Left ventricle myocardium superior (tissue), 1 donor: ENCODE measurements at regions not wholly inside any gene's neighbourhood (a gene's known extent, or its start where the extent isn't known, plus 50 kb on each side); places are given as distances from the start of the nearest gene placed in this dataset.
"Not testable (repeated sequence)": the region's sequence is repeated elsewhere in the genome, so short reads cannot be mapped to it uniquely, and the experiment has no call there.

Experiments
- ATAC-seq: fragments of 200-7000 bp; cut with Tn5 transposase; one replicate; pipeline ENCODE4 v1.9.1; 2020; ENCODE audit warnings: mild to moderate bottlenecking, moderate library complexity
- DNase-seq: peaks from one replicate; pipeline ENCODE4 v3.0.0-alpha.2; 2020
- intact Hi-C: fragments of 100-400 bp; cut with micrococcal nuclease; formaldehyde crosslinking; loops from one replicate; pipeline ENCODE4 v1.11.0; 2022
- donor health status: DM: no; HTN: yes; CAD: no; lungs with severe emphysema.

DNA sequence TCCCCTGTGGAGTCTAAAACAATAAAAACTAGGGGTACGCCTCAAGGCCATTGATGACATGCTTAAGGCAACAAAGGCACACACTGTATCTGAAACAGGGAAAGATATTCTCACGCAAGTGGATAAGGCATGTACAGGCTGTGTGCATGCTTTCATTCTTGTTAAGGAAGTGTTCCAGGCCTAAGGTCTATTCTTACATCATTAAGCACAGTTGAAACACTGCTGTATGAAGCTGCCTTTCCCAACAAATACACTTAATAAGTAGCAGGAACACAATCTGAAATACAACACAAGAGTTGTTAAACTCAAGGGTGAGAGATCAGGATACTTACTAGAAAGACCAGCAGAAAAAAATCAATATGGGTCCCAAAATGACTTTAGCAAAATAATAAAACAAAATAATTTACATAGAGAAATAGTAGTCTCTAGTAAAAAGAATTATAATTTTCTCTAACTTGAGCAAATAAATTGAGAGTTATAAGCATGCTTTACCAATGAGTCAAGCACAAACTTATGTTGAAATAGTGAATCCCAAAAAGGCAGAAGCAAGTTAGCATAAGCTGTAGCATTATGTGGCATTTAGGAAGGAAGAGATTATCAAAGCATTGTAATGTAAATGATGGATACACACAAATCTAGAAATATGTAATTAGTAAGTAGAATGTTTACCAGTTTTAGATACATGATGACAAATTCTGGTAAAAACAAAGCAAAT is 796.9 kb downstream of the SLITRK1 start:
- no peak for DNase-seq
- no peak for ATAC-seq

DNA sequence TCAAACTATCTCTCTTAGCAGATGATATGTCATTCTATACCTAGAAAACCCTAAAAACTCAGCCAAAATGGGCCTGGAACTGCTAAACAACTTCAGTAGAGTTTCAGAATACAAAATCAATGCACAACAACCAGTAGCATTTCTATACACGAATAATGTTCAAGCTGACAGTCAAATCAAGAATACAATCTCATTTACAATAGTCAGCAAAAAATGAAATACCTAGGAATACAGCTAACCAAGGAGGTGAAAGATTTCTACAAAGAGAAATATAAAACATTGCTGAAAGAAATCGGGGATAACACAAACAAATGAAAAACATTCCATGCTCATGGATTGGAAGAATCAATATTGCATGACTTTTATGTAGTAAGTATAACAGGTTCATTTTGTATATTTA is 804.8 kb downstream of the SLITRK1 start:
- intact Hi-C loops, result no loop called here
- no peak for DNase-seq
- no peak for ATAC-seq

More for the DNA sequence above, 796.9 kb downstream of the SLITRK1 start:
- intact Hi-C loops, result no loop called here

DNA sequence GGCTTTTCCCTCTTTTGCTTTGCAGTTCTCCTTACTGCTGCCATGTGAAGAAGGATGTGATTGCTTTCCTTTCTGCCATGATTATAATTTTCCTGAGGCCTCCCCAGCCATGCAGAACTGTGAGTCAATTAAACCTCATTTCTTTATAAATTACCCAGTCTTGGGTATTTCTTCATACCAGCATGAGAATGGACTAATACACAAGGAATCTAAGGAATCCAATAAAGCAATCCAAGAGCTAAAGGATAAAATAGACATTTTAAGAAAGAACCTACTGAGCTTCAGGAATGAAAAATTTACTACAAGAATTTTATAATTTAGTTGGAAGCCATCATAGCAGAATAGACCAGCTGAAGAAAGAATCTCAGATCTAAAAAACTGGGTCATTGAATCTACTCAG is 808.3 kb downstream of the SLITRK1 start:
- intact Hi-C loops, DNase-seq, ATAC-seq: not testable (repeated sequence)

DNA sequence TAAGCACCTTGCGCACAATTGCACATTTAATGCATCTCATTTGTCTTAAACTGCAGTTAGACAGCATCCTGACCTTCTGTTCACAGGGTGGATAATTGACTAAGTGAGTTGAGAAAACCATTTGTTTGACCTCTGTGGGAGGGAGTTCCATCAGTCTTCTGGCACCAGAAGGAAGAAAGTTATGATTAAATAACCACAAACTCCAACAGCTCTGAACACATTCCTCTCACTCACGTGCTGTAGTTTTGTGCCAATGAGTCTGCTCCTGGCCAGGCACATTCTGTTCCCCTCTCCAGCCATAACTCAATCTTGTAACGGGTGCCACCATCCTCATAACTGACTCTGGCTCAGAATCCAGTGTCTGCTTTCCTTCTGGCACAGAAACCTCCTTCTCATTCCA is 817.2 kb downstream of the SLITRK1 start:
- DNase-seq (no peak), ATAC-seq (peak; percentile 71)
- intact Hi-C loops, result no loop called here

DNA sequence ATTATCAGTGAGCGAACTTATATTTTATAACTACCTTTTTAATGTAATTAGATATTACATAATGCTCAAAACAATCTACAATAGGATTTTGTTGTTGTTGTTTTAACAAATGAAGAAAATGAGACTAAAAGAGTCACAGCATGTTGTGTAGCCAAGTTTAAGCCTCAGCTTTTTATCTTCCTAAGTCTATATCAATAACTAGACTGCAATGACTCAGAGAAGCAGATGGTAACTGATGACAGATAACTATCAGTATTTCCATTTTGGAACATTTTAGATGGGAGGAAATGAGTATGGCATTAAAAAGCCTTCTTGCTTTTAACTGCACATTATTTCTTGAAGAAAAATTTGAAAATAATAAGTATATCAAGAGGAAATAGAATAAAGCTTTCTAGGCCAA is 825.2 kb downstream of the SLITRK1 start:
- intact Hi-C loops, result no loop called here
- ATAC-seq (no peak), DNase-seq (no peak)

DNA sequence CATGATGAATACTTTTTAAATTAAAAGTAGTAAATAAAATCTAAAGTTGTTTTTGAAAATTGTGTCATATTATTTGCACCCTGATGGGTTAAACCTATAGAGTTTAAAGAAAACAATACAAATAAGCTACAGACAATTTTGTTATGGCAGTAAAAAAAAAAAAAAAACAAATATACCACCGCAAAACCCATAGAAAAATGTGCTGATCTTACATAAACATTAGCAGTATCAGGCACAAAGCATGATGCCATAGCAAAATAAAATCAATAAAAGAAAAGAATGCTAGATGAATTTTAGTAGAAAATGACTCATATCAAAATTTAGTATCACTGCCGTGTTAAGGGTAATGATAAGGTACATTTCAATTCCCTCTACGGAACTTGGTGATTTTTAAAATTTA is 826.0 kb downstream of the SLITRK1 start:
- ATAC-seq (no peak), DNase-seq (no peak)
- intact Hi-C loops, result no loop called here

DNA sequence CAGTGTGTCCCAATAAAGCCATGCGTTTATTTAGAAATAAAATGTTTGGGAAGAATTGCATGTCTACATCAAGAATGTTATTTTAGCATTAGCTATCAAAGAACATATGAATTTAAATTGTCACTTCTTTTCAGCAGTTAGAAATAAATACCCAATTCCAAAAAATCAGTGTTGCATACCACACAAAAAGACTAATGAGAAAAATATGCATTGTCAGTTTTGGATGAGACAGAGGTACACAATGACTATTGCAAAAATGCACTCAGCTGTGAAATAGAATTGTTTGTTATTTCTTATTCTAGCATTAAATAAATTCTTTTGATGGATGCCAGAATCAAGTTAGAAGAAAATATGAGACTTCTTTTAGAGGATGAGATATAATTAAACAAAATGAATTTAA is 833.9 kb downstream of the SLITRK1 start:
- intact Hi-C loops, result no loop called here
- ATAC-seq (no peak), DNase-seq (no peak)

DNA sequence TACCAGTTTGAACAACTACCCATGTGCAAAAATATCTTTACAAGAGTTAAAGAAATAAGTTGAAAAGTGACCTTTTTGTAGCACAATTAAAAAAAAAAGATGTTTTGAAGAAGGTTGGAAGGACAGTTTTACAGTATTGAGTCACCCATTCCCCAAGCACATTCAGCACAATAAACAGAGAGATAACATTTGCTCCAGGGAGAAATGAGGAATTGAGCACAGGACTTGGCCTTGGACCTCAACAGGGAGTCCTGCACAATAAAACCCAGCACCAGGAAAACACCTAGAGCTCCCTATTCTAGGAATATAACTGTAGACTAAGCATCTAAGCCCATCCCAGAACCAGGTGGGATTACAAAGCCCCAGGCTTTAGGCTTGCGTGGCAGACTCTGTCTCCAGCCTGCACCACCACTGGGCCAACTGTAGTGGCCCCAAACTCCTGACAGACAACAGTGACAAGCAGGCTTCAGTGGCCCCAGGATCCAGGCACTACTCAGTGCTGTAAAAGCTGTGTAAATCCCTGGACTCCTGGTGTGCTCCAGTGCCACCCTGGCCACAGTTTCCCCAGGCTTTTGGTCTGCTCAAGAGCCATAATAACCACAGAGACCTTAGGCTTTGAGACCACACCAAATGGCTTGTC is 857.2 kb downstream of the SLITRK1 start:
- ATAC-seq (no peak), DNase-seq (no peak)
- intact Hi-C loops, result no loop called here

DNA sequence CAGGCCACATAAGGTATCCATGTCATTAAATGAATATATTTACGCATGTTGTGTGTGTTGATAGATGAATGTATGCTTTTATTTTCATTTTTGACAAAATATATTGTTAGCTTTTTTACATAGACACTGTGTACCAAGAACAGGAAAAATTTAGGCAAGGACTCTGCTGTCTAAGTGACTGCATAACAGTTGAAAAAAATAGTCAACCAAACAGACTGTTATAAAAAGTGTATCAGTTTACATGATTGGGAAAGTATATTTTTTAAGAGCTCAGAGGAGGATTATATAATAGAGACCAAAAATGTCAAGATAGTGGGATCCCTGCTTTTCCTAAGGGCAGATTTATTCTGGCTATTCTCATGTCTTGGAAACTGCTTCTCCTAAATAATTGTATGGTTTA is 858.0 kb downstream of the SLITRK1 start:
- DNase-seq (no peak), ATAC-seq (no peak)
- intact Hi-C loops, result no loop called here

DNA sequence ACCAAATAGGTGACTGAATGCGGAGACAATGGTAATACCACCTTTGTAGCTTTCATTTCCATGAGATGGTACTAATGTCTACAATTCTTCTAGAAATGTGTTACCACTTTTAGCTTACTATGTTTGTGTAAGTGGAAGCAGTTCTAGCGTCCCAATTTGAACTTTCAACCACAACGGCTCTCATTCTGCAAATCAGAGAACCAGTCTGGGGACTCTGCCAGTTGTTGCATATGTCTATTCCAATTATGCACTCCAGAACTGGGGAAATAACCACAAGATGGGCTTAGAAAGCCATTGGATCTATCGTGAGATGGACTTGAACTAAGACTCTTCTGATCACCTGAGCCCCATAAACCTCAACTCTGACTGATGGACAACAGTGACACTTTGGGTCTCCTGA is 862.3 kb downstream of the SLITRK1 start:
- intact Hi-C loops, result no loop called here
- ATAC-seq, result no peak
- DNase-seq, result no peak

DNA sequence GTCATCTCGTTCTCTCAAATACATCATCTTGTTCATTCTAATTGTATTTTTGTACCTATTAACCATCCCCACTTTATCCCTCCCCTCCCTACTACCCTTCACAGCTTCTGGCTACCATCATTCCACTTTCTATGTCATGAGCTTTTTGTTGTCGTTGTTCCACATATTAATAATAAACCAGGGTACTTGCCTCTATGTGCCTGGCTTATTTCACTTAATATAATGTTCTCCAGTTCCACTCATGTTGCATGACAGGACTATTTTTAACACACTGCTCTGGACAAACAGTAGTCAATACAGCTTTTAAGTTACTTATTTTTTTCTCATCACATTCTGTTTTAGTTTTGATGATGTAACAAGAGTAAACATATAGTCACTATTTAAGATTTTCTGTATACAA is 872.3 kb downstream of the SLITRK1 start:
- peak; percentile 59 for ATAC-seq
- DNase-seq, result no peak
- intact Hi-C loops, result no loop called here

DNA sequence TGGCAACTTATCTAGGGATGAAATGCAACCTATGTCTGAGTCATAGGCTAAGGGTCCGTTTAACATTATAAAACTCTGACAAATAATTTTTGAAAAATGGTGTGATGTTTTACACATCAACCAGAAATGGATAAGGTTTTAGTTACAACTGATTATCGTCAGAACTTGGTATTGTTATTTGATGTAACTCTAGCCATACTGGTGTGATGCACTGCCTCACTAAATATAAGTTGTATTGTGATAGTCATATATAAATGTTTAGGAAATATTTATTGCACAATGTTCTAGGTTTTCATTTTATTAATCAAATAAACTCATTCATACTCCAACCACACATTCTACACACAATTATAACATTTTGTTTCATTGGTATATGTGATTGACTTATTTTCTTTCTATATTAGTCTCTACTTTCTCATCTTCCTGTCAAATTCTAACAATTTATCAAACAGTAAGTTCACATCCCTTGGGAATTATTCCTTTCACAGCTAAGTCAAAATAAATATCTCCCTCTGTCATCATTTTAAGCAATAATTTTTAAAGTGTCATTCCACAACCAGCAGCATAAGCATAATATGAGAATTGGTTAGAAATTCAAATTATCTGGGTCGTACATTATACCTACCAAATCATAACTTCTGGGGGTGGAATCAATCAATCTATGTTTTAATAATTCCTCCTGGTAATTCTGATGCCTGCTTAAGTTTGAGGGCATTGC is 873.9 kb downstream of the SLITRK1 start:
- intact Hi-C loops, result no loop called here
- ATAC-seq (no peak), DNase-seq (no peak)

DNA sequence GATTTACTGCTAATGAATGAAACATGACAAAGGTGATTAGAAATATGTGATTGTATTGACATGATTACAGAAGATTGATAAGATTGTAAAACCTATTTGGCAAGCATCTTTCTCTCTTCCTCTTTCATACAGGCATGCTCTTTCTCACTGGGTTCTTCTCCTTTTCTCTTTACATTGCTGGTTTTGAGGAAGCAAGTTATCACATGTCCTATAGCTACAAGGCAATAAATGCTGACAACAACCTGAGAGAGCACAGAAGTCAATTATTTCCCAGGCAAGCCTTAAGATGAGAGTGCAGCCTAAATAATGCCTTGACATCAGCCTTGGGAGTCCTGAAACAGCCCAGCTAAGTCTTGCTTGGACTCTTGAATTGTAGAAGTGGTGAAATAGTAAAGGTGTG is 875.0 kb downstream of the SLITRK1 start:
- no peak for ATAC-seq
- intact Hi-C loops, result no loop called here

DNA sequence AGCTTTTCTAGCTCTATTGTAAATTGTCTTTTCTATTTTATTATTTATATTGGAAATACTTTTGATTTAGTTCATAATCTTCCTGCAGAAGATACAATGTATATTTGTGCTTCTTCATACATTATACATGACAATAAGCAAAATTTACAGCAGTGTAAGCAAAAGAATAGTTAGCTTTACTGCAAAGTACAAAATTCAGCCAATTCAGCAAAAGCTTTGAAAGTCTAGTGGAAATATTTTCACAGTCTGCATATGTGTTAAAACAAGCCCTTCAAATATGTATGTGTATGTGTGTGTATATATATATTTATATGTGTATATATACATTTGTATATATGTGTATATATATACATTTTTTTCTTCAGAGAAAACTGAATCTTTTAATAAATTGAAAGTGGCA is 879.1 kb downstream of the SLITRK1 start:
- DNase-seq, result no peak
- intact Hi-C loops, result no loop called here
- no peak for ATAC-seq

More for the DNA sequence above, 875.0 kb downstream of the SLITRK1 start:
- DNase-seq, result no peak

DNA sequence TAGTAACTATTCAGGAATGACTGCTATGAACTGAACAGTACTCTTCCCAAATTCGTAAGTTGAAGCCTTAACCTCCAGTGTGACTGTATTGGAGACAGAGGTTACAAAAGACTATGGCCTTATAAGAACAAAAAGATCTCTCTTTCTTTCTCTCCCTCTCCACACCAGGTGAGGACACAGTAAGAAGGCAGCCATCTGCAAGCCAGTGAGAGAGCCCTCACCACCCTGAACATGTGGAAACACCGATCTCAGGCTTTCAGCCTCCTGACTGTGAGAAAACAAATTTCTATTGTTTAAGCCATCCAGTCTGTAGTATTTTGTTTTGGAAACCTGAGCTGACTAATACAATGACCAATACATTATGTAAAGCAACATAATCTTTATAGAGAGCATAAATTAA is 888.9 kb downstream of the SLITRK1 start:
- intact Hi-C loops, result no loop called here
- ATAC-seq (no peak), DNase-seq (no peak)

DNA sequence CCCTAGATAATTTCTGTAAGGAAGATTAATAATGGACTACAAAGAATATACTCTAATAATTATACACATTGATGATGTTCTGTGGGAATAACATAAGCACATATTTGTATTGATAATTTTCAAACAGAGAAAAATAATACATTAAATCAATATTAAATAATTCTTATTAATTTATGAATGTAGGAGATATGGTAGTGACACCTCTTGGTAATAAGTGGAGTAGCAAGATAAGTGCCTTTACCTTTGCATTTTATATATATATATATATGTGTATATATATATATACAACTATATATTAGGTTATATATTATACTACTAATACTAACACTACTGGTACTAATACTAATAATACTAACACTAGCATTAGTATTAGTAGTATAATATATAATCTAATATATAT is 905.8 kb downstream of the SLITRK1 start:
- DNase-seq, result no peak
- ATAC-seq, result no peak
- intact Hi-C loops, result no loop called here

DNA sequence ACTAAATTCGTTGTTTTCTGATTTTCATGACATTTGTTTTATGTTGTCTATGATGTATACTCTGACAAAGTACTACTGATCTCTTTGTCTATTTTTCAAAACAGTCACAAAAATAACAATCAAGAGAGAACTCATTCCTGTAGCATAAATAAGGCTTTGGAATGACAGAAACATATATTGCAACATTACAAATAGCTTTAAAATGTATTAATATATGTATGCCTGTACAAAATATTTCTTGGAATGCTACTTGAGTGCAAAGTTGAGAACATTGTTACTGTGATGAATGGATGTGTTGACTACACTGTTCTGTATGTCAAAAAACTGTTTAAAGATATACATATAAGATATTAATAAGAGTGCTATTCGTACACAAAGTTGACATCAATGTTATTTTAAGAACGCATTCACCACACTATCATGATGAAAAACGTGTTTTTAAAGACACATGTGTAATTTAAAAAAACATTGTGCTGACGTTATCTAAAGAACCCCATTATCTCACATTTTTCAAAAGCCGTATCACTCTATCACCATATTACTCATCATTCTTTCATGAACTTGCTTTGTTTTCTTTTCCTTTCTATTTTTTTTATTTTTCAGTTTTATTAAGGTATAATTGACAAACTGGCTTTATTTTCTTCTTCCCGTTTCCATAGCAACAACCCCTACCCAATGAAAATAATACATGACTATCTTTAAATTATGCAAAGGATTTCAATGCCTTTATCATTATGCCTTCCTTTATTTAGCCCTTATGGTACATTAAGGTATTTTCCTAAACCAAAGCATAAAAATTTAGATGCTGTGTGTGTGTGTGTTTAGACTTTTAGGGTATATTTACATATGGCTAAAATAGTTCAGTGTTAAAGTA is 918.8 kb downstream of the SLITRK1 start:
- ATAC-seq, result no peak
- intact Hi-C loops, result no loop called here
- no peak for DNase-seq

DNA sequence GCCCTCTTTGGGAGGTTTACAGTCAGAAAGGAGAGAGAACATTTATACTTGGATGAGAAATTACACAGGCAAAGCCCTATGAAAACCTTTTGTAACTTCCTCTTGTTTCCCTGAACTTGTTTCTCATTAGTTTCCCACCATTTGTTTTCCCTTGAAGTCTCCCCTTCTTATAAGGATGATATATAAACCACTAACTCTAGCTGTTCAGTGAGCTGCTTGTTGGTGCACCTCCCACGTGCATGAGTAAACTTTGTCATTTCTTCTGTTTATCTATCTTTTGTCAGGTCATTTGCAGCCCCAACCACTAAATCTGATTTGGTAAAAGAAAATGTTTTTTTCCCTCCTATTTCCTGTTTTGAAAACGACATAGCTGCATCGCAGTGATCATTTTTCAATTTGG is 919.9 kb downstream of the SLITRK1 start:
- intact Hi-C loops, result no loop called here
- no peak for ATAC-seq
- DNase-seq, result no peak

DNA sequence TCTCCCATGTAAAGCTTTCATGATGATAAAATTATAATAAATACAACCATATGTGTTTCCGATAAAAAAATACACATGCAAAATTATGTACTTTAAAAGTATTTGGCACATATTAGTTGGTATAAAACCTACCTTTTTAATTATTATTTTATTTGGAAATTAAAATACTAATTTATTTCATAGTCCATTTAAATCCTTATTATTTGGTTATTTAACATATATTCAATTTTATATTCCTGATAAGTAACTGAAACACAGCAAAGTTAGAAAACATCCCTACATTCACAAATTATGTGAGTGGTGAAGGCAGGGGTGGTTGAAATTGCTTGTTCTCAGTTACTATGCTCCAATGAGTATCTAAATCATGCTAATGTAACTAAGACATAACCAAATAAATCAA is 920.5 kb downstream of the SLITRK1 start:
- DNase-seq (no peak), ATAC-seq (no peak)
- intact Hi-C loops, result no loop called here

DNA sequence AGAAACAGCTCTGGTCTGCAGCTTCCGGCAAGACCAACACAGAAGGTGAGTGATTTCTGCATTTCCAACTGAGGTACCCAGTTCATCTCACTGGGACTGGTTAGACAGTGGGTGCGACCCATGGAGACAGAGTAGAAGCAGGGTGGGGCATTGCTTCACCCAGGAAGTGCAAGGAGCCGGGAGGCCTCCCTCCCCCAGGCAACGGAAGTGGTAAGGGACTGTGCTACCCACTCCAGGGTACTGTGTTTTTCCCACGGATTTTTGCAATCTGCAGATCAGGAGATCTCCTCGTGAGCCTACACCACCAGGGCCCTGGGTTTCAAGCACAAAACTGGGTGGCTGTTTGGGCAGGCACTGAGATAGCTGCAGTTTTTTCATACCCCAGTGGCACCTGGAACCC is 929.9 kb downstream of the SLITRK1 start:
- intact Hi-C loops, ATAC-seq, DNase-seq: not testable (repeated sequence)
